ENCODE measurements at regions not wholly inside any gene's neighbourhood (a gene's known extent, or its start where the extent isn't known, plus 50 kb on each side); places are given as distances from the start of the nearest gene placed in this dataset.
A peak's percentile ranks its signal among the peaks of the same experiment; 100 is the strongest.
"Not testable (repeated sequence)": the region's sequence is repeated elsewhere in the genome, so short reads cannot be mapped to it uniquely, and the experiment has no call there.

DNA sequence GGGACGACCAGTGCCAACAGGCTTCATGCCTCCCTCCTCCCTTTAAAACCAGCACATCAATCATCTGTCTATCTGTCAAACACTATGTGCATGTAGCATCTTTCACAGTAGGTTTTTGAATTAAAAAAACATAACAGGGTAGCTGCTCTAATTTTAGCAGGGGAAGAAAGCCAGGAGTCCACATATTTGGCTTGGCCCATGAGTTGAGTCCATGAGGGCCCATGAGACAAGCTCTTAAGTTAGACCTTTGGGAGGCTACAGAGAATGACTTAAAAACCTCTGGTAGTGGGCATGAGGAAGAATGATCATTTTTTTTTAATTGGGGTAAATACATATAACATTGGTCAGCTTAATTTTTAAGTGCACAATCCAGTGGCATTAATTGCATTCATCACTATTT lies 194.9 kb downstream of the UTRN start:
- DNase-seq: no peak

DNA sequence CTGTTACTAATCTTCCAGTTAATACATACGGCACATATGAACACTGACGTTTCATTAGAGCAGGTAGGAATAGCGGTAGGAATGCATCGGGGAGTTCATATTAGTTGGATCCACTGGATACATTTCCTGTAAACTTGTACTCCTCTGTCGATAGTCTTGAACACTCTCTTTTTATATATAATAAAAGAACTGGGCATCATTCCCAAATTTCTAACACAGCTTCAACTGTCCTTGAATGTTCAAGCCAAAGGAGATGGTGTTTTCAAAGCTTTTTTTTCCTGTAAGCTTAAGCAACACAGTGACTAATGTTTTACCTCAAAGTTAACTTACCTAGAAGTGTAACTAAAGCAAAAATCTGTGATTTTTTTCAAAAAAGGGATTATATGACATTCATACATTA lies 195.3 kb downstream of the UTRN start:
- no peak for DNase-seq

DNA sequence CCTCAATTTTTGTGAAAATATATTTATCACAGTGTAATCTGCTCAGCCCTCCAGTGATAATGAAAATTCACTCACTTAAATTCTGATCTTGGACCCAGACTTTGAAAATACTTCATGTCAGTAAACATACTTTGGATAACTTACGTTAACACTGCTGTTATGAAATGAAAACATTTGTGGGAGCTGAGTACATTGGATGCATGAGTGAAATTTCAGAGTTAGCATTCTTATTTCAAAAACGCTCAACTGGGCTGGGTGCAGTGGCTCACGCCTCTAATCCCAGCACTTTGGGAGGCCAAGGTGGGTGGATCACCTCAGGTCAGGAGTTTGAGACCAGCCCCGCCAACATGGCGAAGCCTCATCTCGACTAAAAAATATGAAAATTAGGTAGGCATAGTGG lies 196.4 kb downstream of the UTRN start:
- DNase-seq: no peak

DNA sequence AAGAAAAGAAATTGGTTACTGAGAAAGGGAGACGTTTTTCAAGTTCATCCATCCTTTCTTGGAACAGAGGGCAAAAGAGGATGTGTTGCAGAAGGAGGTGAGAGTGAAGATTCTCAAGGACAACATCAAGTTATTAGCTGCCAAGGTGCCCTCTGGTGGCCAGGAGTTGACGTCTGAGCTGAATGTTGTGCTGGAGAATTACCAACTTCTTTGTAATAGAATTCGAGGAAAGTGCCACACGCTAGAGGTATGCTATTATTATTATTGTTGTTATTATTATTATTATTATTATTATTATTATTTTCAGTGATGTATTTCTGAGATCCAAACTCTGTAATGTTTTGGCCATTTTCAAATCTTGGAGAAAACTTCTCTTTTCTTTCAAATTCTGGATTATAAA lies 197.0 kb downstream of the UTRN start:
- peak; percentile 77 for DNase-seq

DNA sequence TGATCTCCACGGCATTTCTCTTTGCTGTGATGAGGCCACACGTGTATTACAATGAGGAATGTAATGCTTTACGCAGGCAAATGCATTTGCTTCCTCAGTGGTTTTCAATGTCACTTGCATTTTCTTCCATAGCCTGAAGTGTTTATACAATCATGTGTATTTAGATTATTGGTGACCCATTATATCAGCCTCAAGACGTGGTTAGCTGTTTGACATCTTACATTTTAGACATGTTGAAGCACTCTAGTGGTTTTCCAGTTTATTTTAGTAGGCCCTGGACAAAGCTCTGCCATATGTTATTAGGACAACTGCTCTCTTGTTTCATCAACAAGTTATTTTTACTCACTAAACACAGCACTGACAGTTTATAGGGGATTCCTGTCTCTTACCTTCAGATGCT lies 200.4 kb downstream of the UTRN start:
- no peak for DNase-seq

DNA sequence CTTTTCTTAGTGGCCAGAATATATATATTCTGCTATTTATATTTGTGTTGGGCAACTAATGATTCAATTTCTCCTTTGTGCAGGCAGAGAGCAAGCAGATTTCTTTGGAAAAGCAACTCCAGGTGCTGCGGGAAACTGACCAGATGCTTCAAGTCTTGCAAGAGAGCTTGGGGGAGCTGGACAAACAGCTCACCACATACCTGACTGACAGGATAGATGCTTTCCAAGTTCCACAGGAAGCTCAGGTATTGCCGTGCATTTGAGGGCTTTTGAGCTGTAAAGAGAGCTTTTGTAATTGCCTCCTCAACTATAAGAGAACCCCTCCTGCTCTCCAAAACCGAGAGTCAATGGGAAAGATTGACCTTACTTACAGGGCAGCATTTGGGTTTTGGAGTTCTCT lies 203.5 kb downstream of the UTRN start:
- no peak for DNase-seq

DNA sequence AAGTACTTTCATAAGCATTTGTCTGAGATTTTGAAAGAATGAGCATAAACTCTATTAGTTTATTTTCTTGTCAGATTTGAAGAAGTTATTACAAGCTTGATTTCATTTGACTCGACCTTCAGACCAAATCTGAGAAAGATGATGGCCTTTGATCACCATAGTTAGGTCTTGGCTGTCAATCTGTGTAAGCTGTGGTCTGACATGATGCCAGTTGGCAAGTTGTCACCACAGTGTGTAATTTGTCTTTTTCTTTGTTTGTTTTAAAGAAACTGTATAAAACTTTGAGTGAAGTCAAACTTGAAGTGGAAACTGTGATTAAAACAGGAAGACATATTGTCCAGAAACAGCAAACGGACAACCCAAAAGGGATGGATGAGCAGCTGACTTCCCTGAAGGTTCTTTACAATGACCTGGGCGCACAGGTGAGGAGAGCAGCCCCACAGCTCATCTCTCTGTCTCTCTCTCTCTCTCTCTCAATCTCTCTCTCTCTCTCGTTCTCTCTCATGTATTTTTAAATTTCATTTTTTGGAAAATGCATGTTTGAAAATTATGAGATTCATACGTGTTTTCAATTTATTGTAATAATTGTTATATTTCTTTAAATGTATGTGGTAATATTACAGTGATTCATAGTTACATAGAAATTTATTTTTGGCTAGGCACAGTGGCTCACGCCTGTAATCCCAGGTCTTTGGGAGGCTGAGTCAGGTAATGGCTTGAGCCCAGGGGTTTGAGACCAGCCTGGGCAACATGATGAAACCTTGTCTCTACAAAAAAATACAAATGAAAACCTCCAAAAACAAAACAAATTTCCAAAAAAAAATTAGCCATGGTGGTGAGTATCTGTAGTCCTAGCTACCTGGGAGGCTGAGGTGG lies 208.1 kb downstream of the UTRN start:
- no peak for DNase-seq

DNA sequence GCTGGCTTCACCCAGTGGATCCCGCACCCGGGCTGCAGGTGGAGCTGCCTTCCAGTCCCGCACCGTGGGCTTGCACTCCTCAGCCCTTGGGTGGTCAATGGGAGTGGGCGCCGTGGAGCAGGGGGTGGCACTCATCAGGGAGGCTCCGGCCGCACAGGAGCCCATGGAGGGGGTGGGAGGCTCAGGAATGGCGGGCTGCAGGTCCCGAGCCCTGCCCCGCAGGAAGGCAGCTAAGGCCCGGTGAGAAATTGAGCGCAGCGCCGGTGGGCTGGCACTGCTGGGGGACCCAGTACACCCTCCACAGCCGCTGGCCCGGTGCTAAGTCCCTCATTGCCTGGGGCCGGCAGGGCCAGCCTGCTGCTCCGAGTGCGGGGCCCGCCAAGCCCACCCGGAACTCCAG lies 209.9 kb downstream of the UTRN start:
- DNase-seq: not testable (repeated sequence)

DNA sequence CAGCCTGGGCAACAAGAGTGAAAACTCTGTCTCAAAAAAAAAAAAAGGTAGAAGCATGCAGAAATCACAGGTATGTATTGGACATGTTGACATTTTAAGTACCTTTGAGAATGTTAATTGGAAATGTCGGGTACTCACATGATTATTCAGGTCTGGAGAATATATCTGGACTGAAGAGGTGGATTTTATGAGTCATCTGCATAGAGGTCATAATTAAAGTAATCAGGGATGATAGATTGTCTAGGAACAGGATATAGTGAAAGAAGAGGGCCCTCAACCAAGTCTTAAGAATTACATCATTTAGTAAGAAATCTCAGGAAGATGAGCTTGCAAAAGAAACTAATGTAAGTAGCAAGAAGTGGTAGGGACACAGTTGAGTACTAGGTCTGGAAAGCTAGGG lies 212.5 kb downstream of the UTRN start:
- DNase-seq: no peak

DNA sequence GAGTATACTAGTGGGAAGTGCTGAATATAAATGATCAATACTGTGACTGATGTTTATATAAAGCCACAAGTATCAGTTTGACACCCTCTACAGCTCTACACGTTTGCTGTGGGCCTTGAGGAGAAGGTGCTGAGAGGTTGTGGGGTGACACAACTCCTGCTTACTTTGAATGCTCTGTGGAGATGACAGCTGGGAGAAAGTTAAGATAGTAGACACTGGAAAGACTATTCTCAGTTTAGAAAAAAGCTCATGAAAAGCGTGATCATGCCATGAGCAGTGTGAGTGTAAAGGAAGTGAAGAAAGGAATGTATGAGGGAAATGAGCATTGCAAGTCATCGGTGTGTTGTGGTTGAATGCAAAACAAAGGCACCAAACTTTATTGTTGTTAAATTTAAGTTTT lies 215.8 kb downstream of the UTRN start:
- DNase-seq: peak; percentile 28

DNA sequence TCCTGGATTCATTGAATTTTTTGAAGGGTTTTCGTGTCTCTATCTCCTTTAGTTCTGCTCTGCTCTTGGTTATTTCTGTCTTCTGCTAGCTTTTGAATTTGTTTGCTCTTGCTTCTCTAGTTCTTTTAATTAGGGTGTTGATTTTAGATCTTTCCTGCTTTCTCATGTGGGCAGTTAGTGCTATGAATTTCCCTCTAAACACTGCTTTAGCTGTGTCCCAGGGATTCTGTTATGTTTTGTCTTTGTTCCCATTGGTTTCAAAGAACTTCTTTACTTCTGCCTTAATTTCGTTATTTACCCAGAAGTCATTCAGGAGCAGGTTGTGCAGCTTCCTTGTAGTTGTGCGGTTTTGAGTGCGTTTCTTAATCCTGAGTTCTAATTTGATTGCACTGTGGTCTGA lies 220.1 kb downstream of the UTRN start:
- not testable (repeated sequence) for DNase-seq

DNA sequence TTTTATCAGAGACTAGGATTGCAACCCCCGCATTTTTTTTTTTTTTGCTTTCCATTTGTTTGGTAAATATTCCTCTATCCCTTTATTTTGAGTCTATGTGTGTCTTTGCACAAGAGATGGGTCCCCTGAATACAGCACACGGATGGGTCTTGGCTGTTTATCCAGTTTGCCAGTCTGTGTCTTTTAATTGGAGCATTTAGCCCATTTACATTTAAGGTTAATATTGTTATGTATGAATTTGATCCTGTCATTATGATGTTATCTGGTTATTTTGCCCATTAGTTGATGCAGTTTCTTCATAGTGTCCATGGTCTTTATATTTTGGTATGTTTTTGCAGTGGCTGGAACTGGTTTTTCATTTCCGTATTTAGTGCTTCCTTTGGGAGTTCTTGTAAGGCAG lies 220.9 kb downstream of the UTRN start:
- DNase-seq: not testable (repeated sequence)

DNA sequence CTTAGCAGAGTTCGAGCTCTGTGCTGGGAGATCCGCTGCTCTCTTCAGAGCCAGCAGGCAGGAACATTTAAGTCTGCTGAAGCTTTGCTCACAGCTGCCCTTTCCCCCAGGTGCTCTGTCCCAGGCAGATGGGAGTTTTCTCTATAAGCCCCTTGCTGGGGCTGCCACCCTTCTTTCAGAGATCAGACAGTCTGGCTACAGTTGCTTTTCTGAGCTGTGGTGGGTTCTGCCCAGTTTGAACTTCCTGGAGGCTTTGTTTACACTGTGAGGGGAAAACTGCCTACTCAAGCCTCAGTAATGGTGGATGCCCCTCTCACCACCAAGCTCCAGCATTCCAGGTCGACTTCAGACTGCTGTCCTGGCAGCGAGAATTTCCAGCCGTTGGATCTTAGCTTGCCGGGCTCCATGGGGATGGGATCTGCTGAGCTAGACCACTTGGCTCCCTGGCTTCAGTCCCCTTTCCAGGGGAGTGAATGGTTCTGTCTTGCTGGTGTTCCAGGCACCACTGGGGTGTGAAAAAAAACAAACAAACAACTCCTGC lies 222.7 kb downstream of the UTRN start:
- not testable (repeated sequence) for DNase-seq

DNA sequence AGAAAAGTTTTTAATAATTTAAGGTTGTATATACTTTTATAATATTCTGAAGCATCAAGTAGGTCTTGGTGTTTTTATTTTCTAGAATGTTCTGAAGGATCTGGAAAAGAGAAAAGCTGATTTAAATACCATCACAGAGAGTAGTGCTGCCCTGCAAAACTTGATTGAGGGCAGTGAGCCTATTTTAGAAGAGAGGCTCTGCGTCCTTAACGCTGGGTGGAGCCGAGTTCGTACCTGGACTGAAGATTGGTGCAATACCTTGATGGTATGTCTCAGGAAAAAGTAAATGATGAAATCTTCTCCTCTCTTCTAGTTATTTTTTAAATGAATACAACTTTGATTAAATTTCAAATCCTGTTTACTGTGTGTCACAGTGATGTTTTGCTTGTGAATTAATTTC lies 225.7 kb downstream of the UTRN start:
- no peak for DNase-seq

DNA sequence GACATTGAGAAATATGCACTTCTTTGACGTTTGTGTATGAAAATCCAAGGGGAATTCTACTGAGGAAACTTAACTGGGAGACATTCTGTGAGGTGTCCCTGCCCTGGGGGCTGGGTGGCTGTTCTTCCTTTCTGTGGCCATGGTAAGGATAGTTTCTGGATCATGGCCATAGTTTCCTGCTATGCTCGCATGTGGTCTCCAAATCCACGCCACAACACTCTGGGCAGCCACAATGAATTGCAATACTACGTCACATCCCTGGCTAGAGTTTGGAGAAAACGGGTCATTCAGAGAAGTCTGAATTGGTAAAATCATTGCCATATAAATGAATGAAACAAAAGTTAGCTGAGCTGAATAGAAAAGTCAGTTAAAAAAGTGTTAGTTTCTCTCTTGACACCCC lies 230.6 kb downstream of the UTRN start:
- no peak for DNase-seq

DNA sequence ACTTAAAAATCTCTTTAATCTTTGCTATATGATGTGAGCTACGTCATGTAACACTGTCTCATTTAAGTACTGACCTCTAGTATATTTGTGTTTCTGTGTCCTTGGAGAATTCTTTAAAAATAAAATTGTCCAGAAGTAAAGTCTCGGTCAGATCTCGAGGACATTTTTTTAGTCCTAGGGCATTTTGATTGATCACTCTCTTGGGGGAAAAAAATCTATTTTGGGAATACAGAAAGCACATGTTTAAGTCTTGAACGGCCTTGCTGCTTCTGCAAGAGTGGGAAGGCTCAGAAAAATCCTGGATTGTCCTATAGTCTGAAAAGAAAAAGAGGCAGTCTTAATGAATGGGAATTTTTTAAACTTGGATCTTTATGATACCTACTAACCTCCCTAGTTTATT lies 234.3 kb downstream of the UTRN start:
- no peak for DNase-seq

DNA sequence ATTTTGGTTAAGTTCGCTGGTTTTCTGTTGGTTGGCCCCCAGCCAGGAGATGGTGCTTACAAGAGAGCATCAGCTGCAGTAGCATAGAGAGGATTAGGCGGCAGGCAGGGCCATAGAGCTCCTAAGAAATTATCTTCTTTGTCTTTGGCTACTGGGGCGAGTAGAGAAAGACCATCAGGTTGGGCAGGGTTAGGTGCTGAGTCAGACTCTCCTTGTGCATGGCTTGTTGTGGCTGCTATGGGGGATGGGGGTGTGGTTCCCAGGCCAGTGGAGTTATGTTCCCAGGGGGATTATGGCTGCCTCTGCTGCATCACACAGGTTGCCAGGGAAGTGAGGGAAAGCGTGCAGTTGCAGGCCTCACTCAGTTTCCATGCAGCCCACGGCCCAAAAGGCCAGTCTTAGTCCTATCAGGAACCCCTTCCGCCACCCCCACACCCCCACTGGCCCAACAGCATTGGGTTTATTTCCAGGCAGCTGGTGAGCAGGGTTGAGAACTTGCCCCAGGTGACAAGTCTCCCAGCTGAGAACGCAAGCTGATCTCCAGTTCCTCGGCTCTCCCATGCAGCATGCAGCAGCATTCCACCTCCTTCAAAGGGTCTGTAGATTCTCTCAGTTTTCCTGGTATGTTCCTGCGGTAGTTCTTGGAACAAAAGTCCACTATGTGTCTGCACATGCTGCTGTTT lies 243.7 kb downstream of the UTRN start:
- DNase-seq: no peak

DNA sequence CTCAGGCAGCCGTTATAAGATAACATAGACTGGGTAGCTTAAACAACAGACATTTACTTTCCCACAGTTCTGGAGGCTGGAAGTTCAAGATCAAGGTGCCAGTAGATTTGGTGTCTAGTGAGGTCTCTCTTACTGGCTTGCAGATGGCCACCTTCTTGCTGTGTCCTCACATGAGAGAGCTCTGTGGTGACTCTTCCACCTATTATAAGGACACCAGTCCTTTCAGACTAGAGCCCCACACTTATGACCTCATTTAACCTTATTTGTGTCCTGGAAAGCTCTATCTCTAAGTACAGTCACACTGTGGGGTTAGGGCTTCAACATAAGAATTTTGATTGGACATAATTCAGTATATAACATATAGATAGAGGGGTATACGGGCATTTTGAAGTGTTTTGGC lies 245.0 kb downstream of the UTRN start:
- no peak for DNase-seq

DNA sequence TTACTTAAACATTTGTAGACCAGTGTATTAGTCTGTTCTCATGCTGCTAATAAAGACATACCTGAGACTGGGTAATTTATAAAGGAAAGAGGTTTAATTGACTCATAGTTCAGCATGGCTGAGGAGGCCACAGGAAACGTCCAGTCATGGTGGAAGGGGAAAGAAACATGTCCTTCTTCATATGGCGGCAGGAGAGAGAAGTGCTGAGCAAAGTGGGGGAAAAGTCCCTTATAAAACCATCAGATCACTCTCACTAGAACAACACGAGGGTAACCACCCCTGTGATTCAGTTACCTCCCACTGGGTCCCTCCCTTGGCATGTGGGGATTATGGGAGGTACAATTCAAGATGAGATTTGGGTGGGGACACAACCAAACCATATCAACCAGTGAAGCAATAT lies 247.1 kb downstream of the UTRN start:
- not testable (repeated sequence) for DNase-seq

DNA sequence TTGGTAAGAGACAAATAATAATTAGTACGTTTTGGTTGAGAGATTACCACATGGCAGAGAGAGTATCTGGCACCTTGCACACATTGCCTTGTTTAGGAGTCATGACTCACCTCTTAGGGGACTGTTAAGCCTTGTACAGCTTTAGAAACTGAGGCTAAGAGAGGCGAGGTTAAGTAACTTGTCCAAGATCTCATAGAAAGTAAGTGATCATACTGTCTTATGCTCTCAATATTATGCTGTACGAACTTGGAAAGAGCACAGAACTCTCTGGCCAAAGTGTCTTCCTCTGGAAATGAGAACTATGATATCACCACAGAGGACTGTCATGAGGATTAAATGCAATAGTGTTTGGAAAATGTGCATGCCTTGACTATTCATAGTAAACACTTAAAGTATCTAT lies 249.0 kb downstream of the UTRN start:
- DNase-seq: no peak

DNA sequence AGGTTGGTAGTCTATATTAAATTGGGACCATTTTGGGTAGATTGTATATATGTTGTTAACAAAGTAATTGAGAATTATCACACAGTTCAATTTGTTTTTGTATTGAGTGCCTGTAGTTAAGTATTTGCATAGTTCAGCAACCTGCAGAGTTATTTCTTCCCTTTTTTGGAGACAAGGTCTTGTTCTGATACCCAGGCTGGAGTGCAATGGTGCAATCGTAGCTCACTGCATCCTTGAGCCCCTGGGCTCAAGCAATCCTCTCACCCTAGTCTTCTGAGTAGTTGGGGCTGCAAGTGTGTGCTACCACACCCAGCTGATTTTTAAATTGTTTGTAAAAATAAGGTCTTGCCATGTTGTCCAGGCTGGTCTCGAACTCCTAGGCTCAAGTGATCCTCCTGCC lies 250.5 kb downstream of the UTRN start:
- DNase-seq: no peak

DNA sequence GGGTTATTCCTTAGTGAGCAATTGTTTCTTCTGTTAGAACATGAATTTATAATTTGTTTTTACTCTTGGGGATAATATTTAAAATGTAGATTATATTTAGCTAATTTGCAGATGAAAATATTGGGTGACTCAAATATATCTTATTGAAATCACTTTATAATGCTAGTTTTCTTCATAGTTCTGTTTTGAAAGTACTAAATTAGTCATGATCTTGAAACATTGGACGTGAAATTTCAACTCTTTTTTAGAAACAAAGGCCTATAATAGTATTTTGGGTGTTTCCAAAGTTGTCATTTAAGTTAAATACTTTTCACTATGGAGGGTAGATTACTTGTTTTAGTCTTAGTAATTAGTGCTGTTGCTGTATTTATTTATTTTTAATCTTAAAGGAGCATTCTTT lies 250.9 kb downstream of the UTRN start:
- DNase-seq: no peak

DNA sequence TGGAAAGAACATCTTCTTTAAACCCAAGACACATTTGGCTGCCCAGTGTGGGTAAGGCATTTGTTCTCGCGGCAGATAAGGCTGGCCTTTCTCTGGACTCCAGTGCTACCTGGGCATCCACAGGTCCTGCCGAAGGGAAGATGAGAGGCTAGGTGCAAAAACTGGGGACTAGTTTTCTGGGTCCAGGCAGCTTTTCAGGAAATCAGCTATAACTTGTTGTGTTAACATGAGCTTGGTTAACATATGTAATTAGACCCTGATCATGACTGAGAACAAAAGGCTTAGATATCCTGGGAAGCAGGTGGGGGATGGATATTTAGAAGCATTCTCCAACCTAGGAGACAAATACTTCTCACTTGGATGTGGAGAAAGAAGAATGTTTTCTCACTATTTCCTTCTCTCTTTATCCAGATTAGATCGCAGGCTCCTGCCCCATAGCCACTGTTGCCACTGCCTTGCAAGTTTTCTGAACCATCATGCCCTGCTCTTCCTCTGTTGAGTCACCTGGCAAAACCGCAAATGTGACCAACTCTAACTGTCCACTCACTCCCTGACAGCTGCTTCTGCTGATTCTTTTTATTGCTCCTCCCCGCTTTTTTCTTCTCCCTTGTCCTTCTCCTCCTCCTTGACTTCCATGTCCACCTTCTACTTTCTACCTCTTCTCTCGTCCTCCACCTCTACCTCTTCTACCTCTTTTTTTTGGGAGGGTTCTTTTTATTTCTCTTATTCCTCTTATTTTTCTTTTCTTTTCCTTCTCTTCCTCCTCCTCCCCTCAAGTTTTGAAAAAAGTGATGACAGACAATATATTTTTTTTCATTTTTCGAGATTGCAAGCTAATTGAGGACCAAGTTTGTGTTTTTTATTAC lies 258.1 kb downstream of the UTRN start:
- DNase-seq: peak; percentile 45
